ENCODE measurements at regions not wholly inside any gene's neighbourhood (a gene's known extent, or its start where the extent isn't known, plus 50 kb on each side); places are given as distances from the start of the nearest gene placed in this dataset.

DNA sequence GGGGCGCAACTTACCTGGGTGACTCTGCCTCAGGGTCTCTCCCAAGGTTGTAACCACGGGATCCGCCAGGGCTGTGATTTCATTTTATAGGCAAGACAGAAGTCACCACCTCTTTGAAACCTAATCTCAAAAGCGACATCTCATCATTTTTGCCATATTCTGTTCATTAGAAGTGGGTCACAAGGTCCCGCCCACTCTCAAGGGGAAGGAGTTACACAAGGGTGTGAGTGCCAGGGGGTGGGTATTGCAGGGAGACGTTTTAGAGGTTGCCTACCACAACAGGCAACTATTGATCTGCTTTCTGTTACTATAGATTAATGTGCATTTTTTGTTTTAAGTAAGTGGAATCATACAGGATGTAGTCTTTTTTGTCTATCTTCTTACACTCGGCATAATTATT, 56.6 kb upstream of the ADPGK start:
- Histone ChIP-seq H3K27ac (no peak overlapping the region), H3K9me3 (no peaks in the 10 kb centered on the region), H3K27me3 (no peaks in the 10 kb centered on the region), H3K4me1 (no peaks in the 10 kb centered on the region), H3K36me3 (no peaks in the 10 kb centered on the region), H3K4me3 (no peak overlapping the region)
- no peak for DNase-seq (ENCODE audit: low spot score in 2 of 2)
- intact Hi-C loops (cut with DNase I; ENCODE audit: low total_unique reads), result no loop called here
- TF ChIP-seq POLR2A (IDR thresholded peaks at IDR 0.05) (no peak), POLR2AphosphoS5 (IDR thresholded peaks at IDR 0.05) (no peak)
- TF ChIP-seq, protein P1, sequence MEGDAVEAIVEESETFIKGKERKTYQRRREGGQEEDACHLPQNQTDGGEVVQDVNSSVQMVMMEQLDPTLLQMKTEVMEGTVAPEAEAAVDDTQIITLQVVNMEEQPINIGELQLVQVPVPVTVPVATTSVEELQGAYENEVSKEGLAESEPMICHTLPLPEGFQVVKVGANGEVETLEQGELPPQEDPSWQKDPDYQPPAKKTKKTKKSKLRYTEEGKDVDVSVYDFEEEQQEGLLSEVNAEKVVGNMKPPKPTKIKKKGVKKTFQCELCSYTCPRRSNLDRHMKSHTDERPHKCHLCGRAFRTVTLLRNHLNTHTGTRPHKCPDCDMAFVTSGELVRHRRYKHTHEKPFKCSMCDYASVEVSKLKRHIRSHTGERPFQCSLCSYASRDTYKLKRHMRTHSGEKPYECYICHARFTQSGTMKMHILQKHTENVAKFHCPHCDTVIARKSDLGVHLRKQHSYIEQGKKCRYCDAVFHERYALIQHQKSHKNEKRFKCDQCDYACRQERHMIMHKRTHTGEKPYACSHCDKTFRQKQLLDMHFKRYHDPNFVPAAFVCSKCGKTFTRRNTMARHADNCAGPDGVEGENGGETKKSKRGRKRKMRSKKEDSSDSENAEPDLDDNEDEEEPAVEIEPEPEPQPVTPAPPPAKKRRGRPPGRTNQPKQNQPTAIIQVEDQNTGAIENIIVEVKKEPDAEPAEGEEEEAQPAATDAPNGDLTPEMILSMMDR (IDR thresholded peaks at IDR 0.05), result no peak

DNA sequence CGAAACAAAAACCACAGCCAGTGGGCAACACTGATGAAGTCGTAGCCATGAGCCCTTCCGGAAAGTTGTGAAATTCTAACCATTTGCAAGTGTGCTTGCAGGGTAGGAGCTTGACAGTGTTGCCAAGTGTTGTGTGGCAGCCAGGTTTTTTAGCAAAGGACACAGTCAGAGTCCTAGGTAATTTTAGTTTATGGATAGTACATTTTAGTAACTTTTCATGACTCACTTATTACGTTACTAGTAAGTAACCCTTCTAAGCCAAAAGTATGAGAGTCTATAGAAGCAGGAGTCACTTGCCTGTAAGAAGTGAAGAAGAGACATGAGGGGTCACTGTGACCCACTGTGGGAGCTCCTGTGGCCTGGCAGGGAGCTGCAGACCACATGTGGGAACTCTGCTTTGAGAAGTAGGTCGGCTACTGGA, 54.8 kb upstream of the ADPGK start:
- H3K36me3 ChIP-seq, result no peaks in the 10 kb centered on the region
- DNase-seq (ENCODE audit: low spot score in 2 of 2), result peak in 1 of 2 donors; percentile 51
- H3K9me3 ChIP-seq, result no peaks in the 10 kb centered on the region
- no peaks in the 10 kb centered on the region for H3K27me3 ChIP-seq
- H3K27ac ChIP-seq, result peak overlapping the region; percentile 14 to 52
- TF ChIP-seq POLR2A (IDR thresholded peaks at IDR 0.05), result no peak
- TF ChIP-seq POLR2AphosphoS5 (IDR thresholded peaks at IDR 0.05), result no peak
- TF ChIP-seq, protein P1 (IDR thresholded peaks at IDR 0.05), result no peak
- intact Hi-C loops (cut with DNase I; ENCODE audit: low total_unique reads), result no loop called here
- H3K4me1 ChIP-seq, result no peaks in the 10 kb centered on the region
- no peak overlapping the region for H3K4me3 ChIP-seq

DNA sequence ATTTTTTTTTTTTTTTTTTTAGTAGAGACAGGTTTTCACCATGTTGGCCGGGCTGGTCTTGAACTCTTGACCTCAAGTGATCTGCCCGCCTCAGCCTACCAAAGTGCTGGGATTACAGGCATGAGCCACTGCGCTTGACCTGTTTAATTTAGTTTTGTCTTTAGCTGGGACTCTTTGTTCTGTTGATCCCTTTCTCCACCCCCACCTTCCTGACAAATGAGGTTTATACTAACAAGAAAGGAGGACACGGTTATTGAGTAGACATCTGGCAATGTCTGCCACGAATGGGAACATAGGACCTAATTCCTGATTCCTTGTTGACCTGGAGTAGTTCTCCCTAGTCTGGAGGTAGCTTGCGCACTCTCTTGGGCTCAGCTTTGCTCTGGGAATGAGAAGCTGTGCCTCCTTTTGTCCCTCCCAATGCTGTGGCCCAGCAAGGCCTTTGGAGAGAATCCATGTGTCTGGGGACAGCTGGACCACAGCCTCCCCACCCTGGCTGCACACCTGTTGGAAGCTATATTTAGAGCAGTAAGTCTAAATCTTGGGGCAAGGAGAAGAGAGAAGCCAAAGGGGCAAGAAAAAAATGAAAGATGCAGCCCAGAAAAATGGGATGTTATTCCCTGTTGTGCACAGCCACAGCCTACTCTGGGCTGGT, 53.2 kb upstream of the ADPGK start:
- TF ChIP-seq, protein P1 (IDR thresholded peaks at IDR 0.05), result no peak
- TF ChIP-seq POLR2A (IDR thresholded peaks at IDR 0.05) (no peak), POLR2AphosphoS5 (IDR thresholded peaks at IDR 0.05) (no peak)
- Histone ChIP-seq H3K9me3 (no peaks in the 10 kb centered on the region), H3K36me3 (no peaks in the 10 kb centered on the region), H3K4me1 (no peaks in the 10 kb centered on the region), H3K27me3 (no peaks in the 10 kb centered on the region), H3K27ac (no peak overlapping the region), H3K4me3 (no peak overlapping the region)
- intact Hi-C loops (cut with DNase I; ENCODE audit: low total_unique reads), result no loop called here
- no peak for DNase-seq (ENCODE audit: low spot score in 2 of 2)

DNA sequence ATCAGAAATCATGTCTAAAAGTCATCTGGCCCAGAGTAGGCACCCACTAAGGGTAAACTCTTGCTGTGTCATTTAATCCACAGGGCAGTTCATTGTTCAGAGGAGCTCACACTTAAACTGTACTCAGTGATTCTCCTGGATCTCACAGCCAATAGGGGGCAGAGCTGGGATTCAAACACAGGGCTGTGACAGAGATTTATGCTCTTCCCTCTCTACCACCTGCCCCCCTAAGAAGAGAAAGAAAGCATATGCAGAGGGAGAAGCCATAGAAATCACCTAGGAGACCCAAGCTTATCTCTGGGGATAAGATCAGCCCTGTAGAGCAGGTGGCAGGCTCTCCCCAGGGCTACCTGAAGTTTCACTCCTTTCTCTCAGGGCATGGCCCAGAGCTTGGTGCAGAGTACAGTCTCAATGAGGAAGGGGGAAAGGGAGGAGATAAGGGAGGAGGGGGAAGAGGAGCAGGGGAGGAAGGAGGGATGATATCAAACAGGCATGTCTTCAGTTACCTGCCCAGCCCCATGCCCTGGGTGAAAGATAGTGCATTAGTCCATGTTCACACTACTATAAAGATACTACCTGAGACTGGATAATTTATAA, 51.8 kb upstream of the ADPGK start:
- H3K9me3 ChIP-seq, result no peaks in the 10 kb centered on the region
- intact Hi-C loops (cut with DNase I; ENCODE audit: low total_unique reads), result no loop called here
- TF ChIP-seq POLR2AphosphoS5 (IDR thresholded peaks at IDR 0.05), result no peak
- TF ChIP-seq, protein P1 (IDR thresholded peaks at IDR 0.05), result no peak
- no peak for TF ChIP-seq POLR2A (IDR thresholded peaks at IDR 0.05)

DNA sequence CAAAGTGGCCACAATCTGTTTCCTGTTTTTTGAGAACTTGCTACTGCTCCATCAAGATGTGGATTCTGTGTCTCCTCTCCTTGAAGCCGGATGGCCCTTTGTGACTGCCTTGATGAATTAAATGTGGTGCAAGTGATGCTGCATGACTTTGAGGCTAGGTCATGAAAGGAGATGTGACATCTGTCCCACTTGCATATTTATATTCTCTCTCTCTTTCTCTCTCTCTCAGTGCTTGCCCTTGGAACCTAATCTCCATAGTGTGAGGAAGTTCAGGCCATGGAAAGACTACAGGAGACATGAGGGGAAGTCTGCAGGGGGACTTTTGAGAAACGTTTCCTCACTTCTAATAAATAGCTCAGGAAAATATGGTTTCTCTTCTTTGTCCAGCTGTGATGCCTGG, 50.0 kb upstream of the ADPGK start:
- H3K27ac ChIP-seq, result no peak overlapping the region

More for the DNA sequence above, 51.8 kb upstream of the ADPGK start:
- Histone ChIP-seq H3K4me3 (no peak overlapping the region), H3K36me3 (no peaks in the 10 kb centered on the region), H3K27ac (no peak overlapping the region), H3K4me1 (no peaks in the 10 kb centered on the region), H3K27me3 (no peaks in the 10 kb centered on the region)
- no peak for DNase-seq (ENCODE audit: low spot score in 2 of 2)

More for the DNA sequence above, 50.0 kb upstream of the ADPGK start:
- no peak overlapping the region for H3K4me3 ChIP-seq
- H3K27me3 ChIP-seq, result no peaks in the 10 kb centered on the region
- no peaks in the 10 kb centered on the region for H3K4me1 ChIP-seq
- intact Hi-C loops (cut with DNase I; ENCODE audit: low total_unique reads), result no loop called here
- DNase-seq (ENCODE audit: low spot score in 2 of 2), result no peak
- H3K9me3 ChIP-seq, result no peaks in the 10 kb centered on the region
- TF ChIP-seq POLR2AphosphoS5 (IDR thresholded peaks at IDR 0.05), result no peak
- TF ChIP-seq, protein P1 (IDR thresholded peaks at IDR 0.05), result no peak
- TF ChIP-seq POLR2A (IDR thresholded peaks at IDR 0.05), result no peak
- H3K36me3 ChIP-seq, result no peaks in the 10 kb centered on the region

All from breast epithelium (tissue), 4 donors.